LNCAP (cell line): ENCODE measurements at regions not wholly inside any gene's neighbourhood (a gene's known extent, or its start where the extent isn't known, plus 50 kb on each side); places are given as distances from the start of the nearest gene placed in this dataset.

Experiments used
- TF ChIP-seq, protein P1 (sequence below): fragments of 450-650 bp; IDR thresholded peaks from 2 replicates; pipeline ENCODE4 v1.5.1; 2017; ENCODE audit warnings: mild to moderate bottlenecking

DNA sequence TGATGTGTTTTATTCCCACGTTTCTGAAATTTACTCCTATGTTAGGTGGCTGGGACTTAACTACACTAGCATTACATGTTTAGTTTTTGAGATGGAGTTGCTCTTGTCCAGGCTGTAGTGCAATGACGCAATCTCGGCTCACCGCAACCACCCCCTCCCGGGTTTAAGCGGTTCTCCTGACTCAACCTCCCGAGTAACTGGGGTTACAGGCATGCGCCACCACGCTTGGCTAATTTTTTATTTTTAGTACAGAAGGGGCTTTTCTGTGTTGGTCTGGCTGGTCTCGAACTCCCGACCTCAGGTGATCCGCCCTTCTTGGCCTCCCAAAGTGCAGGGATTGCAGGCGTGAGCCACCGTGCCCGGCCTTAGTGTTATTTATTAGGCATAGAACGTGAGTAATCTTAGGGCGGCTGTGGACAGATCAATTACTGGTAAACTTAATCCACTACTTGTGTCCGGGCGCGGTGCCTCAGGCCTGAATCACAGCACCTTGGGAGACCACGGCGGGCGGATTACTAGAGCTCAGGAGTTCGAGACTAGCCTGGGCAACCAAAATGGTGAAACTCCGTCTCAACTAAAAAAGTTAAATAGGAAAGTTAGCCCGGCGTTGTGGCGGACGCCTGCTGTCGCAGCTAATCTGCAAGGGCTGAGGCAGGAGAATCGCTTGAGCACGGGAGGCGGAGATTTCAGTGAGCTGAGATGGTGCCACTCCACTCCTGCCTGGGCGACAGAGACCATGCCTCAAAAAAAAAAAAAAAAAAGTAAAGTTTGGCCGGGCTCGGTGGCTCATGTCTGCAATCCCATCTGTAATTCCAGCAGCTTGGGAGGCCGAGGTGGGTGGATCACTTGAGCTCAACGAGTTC lies 123.7 kb upstream of the BTN3A2 start:
- TF ChIP-seq, protein P1, sequence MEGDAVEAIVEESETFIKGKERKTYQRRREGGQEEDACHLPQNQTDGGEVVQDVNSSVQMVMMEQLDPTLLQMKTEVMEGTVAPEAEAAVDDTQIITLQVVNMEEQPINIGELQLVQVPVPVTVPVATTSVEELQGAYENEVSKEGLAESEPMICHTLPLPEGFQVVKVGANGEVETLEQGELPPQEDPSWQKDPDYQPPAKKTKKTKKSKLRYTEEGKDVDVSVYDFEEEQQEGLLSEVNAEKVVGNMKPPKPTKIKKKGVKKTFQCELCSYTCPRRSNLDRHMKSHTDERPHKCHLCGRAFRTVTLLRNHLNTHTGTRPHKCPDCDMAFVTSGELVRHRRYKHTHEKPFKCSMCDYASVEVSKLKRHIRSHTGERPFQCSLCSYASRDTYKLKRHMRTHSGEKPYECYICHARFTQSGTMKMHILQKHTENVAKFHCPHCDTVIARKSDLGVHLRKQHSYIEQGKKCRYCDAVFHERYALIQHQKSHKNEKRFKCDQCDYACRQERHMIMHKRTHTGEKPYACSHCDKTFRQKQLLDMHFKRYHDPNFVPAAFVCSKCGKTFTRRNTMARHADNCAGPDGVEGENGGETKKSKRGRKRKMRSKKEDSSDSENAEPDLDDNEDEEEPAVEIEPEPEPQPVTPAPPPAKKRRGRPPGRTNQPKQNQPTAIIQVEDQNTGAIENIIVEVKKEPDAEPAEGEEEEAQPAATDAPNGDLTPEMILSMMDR: no peak

DNA sequence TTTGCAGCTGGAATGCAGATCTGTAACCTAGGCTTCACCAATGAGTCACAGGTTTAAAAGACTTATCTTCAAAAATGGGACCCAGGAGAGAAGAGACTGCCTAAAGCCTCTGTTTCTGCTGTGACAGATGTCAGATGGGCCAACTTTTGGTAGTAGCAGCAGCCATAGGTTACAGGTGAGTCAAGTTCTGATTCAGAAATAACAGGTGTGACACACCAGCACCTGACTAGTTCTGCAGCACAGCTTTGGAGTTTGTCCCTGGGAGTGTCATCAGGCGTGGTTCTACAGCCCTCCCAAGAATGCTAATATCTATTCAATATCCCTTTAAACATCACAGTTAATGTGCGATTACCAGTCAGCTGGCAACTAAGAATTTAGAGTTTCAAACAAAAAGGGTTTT lies 121.9 kb upstream of the BTN3A2 start:
- TF ChIP-seq, protein P1: no peak

DNA sequence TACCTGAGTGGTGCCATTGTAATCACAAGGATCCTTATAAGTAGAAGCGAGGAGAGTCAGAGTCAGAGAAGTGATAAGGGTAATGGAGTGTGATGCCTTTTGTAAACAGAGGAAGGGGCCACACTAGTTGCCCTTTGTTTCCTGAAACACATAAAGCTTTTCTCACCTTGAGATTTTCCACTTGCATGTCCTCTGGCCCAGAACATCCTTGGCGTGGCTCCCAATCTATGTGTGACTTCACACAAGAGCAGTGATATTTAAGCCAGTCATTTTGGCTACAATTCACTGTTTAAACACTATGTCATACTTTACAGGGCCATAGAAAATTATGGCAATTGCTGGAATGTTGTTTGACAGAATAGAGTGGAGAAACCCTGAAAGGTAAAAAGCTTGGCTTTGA lies 121.2 kb upstream of the BTN3A2 start:
- TF ChIP-seq, protein P1: no peak

DNA sequence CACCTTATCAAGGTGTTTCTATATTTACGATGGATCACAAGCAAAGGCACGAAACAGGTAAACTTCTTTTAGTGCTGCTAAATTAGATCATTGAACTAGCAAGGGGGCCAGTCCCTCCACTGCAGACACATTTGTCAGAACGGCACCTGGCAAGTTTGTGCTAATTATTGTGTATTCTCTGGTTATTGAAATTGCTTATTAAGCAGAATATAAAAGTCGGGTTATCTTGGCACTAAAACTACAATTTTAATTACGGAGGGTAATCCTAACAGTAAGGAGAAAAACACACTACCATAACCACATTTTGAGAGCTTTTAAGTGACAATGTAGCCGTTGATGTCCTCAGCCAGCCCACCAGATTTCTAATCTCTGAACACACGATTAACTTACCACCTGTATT lies 118.9 kb upstream of the BTN3A2 start:
- TF ChIP-seq, protein P1: no peak

DNA sequence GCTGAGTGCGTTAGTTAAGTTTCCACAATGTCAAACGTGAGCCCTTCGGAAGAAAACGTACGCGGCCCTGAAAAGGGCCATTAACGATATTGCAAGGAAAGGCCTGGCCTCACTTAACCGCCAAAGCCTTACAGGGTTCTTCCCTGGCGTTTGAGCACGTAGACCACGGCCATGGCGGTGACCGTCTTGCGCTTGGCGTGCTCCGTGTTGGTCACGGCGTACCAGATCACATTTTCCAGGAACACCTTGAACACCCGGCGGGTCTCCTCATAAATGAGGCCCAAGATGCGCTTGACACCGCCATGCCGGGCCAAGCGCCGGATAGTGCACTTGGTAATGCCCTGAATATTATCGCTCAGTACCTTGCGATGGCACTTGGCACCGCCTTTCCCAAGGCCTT lies 118.4 kb upstream of the BTN3A2 start:
- TF ChIP-seq, protein P1: no peak

DNA sequence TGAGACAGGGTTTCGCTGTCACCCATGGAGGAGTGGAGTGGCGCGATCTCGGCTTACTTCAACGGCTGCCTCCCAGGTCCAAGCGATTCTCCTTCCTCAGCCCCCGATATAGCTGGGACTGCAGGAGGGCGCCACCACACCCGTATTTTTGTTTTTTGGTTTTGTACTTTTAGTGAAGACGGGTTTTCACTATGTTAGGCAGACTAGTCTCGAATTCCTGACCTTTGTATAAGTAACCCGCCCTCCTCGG lies 115.4 kb upstream of the BTN3A2 start:
- TF ChIP-seq, protein P1: no peak

DNA sequence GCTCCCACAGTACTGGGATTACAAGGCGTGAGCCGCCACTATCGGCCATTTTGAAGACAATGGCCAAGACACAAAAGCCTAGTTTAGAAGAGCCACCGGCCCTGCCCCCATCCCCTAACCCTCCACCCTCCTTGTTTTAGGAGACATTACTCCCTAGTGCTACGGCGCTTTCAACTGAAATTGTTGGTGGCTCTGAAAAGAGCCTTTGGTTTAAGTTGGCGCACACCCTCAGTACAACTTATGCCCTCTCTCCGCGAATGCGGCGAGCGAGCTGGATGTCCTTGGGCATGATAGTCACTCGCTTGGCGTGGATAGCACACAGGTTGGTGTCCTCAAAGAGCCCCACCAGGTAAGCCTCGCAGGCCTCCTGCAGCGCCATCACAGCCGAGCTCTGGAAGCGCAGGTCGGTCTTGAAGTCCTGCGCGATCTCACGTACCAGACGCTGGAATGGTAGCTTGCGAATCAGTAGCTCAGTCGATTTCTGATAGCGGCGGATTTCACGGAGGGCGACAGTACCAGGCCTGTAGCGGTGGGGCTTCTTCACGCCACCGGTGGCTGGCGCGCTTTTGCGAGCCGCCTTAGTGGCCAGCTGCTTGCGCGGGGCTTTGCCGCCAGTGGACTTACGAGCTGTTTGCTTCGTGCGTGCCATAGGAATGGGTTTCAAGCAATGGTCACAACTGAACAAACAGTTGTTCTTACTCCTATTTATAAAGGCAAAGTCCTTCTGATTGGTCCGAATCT lies 114.9 kb upstream of the BTN3A2 start:
- TF ChIP-seq, protein P1: no peak
